ENCODE measurements at regions not wholly inside any gene's neighbourhood (a gene's known extent, or its start where the extent isn't known, plus 50 kb on each side); places are given as distances from the start of the nearest gene placed in this dataset.
"Not testable (repeated sequence)": the region's sequence is repeated elsewhere in the genome, so short reads cannot be mapped to it uniquely, and the experiment has no call there.

DNA sequence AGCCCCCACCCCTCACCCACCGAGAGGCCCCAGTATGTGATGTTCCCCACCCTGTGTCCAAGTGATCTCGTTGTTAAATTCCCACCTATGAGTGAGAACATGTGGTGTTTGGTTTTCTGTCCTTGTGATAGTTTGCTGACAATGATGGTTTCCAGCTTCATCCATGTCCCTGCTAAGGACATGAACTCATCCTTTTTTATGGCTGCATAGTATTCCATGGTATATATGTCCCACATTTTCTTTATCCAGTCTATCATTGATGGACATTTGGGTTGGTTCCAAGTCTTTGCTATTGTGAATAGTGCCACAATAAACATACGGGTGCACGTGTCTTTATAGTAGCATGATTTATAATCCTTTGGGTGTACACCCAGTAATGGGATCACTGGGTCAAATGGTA is 79.2 kb downstream of the PXDC1 start:
- DNase-seq (ENCODE audit: low spot score), result not testable (repeated sequence)

DNA sequence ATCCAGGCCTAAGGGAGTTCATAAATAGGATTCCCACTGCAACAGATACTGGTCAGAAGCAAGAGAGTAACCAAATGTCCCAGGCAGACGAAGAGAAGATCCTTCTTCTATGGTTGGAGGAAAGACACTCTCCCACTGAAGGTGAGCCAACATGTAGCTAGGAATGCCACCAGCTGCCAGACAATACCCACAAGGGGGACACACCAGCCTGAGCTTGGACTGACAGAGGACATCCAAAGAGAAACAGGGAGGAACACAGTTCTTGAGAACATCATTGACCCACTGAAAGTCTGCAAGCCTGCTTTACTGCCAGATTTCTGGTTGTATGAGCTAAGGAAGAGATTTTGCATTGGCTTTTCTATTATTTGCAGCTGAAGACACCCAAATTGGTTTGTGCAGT is 80.1 kb downstream of the PXDC1 start:
- no peak for DNase-seq (ENCODE audit: low spot score)

DNA sequence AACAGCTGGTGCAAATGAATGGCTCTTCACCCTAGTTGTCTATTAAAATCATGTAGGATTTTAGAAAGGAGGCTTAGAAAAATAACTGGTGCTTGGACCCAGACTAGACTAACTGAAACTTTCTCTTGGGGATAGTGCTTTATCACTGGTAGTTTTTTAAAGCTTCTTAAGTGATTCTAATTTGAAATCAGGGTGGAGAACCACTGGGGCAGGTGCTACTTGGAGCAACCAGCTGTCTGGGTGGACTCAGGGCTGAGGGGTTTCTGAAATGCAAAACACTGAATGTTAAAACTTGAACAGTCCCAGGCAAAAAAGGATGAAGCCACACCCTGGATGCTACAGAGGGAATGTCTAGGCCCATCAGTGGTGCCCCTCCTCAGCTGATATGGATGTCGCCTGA is 81.2 kb downstream of the PXDC1 start:
- DNase-seq (ENCODE audit: low spot score), result no peak

DNA sequence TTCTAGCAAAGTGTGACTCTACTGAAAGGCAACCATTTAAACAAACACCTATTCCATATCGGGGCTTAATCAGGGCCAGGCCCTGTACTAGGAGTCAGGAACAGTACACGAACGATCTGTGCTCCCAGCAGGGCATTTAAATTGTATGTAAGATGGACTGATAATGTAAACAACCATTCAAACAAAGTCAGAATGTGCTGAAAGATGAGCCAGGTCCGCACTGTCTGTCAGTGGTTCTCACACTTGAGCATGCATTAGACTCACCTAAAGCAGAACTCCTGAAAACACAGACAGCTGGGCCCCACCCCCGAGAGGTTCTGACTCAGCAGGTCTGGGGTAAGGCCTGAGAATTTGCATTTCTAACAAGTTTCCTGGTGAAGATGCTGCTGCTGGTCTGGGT is 81.6 kb downstream of the PXDC1 start:
- no peak for DNase-seq (ENCODE audit: low spot score)

DNA sequence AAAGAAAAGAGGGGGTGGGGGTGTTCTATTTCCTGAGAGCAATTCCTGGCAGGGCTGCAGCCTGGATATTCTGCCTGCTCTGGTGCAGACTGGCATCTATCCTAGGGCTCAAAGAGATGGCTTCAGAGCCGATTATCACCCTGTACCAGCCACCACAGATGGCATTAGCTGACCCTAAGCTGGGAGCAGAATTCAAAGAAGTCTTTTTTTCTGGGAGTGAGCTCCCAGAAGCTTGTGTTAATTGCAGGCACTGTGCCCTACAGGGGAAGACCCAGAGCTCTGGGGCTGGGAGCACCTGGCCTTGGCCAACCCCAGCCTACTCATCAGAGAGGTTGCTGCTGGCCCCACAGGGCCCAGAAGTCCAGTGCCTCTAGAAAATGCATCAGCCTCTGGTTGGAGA is 85.9 kb downstream of the PXDC1 start:
- no peak for DNase-seq (ENCODE audit: low spot score)

DNA sequence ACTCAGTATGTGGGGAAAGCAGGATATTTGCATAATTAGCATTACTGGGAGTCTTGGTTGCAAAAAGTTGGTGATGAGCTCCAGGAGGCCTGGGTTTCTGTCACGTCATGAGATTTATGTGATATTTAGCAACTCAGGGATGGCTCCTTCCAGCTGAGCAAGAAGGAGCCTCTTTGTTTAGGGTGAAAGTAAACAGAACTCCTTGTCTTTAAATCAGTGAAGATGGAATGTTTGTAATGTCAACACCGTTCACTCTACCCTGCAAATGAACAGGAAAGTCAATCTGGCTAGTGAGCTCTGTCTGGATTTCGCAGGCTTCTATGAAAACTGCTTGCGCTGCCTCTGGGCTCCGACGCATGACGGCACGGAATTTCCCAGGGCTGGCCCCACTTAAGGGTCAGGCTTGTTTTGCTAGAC is 86.9 kb downstream of the PXDC1 start:
- no peak for DNase-seq (ENCODE audit: low spot score)

DNA sequence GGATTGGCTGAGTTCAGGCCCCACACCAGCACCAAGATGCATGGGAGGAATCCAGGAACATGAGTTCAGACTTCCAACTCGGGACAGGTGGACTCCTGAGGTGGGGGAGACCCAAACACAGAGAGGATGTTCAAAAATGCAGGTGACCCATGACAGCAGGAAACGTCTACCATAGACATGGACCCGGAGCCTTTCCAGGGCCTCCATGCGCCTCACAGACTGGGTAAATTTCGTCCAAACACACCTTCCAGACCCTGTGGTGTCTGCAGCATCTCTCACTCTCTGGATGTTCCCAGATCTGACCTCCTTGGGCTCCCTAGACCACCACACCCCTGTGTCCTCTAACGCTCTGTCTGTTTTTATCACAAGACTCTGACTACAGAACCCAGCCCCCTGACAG is 87.7 kb downstream of the PXDC1 start:
- no peak for DNase-seq (ENCODE audit: low spot score)

DNA sequence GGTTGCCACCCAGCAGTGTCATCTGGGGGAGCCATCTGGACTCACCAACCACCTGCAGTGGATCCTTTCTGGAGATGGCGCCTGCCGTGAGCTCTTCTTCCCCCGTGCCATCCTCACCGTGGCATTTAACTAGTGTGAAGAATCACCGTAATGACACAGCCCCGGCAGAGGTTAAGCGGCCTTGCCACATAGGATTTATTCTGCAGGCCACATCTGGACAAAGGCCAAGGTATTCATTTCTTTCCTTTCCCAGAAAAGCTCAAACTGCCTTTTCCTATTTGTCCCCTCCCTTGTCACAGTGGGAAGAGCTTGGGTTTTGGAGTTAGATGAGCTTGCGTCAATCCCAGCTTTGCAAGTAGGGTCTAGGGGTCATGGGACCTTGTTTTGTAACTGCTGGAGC is 88.4 kb downstream of the PXDC1 start:
- DNase-seq (ENCODE audit: low spot score), result no peak

DNA sequence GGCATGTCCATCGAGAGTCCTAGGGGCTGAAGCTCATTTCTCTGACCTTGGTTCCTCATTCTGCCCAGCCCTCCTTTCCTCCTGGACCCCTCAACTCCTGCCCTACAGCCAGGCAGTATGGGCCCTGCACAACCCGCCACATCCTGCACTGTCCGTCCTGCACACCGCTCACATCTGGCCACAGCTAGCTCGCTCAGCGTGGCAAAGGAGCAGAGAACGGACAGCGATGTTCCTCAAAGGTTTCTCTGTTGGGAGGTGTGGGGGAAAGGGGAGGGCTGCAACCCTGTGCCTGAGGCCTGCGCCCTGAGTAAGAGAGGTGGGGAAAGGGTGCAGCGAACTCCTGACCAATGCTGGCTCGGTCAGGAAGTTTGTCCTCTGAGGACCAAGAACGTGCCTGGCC is 90.1 kb downstream of the PXDC1 start:
- no peak for DNase-seq (ENCODE audit: low spot score)

DNA sequence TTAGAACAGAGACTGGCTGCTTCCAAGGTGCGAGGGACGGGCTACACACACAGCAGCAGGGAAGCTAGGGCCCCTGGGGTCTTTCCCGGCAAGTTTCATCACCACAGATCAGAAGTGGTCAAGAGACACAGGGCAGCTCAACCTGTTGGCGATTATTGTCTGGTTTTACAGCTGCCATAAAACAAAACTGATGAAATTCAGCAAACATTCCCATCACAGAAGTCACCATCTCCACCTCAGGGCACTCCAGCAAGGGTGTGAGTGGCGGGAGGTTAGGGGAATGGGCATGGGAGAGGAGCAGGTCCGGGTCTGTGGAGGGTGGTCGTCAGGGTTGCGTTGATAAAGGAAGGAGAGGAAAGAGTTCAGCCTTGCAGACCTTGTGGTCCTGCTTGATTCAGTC is 91.0 kb downstream of the PXDC1 start:
- DNase-seq (ENCODE audit: low spot score), result no peak

DNA sequence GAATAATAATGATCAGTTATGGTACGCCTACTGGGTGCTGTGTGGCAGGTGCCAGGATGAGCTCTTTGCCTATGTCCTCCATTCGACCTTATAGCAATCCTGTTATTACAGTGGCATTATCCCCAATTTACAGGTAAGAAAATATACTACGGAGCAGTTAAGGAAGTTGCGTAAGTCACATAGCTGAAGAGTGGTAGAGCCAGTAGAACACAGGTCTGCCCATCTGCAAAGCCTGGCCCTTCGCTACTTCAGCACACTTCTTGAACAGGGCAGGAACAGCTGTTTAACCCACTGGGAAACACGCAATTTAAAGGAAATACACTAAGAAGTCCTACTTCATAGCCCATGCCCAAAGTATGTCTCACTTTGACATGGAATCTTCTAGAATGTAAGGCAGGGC is 91.8 kb downstream of the PXDC1 start:
- no peak for DNase-seq (ENCODE audit: low spot score)

DNA sequence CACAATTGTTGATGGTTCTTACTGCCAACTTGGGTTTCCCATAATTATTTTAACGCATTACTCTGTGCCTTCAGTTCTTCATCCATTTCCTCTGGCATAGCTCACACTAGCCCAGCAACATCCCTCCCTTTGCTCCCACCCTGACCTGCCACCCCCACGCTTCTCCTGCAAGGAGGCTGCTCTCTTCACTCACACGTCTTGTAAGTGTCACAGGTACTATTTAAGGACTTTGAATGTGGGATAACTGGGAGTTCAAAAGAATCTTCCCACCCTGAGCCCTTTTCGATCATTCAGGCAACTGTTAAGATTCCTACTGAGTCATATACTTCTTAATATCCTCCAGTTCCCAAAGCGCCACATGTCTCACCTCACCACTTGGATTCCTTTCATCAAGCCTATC is 95.4 kb downstream of the PXDC1 start:
- no peak for DNase-seq (ENCODE audit: low spot score)

DNA sequence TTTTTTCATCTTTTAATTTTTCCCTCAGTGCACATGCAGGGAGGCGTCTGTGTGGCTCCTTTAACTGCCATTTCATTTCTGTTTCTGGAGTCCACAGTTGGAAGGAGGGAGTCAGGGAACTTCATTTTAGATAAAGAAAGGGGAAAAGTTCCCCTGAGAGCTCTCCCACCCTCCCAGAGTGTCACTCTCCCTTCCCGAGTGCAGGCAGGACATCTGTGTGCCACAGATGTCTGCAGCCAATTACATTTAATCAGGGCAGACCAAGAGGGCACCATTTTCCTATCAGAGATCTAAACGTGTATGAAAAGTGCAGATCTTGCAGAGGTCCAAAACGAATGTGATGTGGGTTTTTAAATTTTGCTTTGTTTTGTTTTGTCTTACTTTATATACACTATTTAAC is 96.6 kb downstream of the PXDC1 start:
- no peak for DNase-seq (ENCODE audit: low spot score)

DNA sequence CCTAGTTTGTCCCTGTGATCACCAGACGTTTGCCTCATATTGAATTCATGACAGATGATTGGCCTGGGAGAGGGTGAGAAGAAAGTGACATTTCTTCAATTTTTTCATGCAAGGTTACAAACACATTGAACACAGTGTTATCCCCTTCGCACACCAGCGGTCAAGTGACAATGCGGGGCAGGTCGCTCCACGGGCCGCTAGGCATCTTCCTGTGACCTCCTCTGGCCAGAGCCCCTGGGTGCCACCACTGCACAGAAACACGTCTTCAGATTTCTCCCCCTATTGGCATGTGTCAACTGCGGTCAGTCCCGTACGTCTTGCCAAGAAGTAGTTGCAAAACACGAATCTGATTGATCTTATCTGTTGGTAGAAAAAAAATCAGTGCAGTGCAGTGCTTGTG is 97.1 kb downstream of the PXDC1 start:
- no peak for DNase-seq (ENCODE audit: low spot score)

DNA sequence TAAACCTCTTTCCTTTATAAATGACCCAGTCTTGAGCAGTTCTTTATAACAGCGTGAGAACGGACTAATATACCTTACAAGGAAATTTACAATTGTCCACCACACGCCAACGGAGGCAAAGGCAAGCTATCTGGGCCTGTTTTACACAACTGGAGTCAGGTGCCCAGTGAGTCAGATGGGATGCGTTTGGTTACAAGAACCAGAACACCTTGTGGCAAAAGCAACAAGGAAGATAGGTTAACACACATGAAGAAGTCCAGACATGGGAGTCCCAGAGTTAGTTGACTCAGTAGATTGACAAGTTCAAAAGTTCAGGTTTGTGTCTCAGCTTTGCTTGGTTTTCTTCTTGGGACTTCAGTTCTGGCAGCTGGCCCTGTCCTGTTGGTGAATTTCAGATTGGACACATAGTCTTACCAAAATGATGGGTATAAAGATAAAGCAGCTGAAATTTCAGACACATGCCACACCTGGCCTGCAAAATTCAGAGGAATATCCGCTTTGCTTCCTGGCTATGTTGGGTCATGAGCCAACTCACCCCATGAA is 97.9 kb downstream of the PXDC1 start:
- DNase-seq (ENCODE audit: low spot score), result no peak

DNA sequence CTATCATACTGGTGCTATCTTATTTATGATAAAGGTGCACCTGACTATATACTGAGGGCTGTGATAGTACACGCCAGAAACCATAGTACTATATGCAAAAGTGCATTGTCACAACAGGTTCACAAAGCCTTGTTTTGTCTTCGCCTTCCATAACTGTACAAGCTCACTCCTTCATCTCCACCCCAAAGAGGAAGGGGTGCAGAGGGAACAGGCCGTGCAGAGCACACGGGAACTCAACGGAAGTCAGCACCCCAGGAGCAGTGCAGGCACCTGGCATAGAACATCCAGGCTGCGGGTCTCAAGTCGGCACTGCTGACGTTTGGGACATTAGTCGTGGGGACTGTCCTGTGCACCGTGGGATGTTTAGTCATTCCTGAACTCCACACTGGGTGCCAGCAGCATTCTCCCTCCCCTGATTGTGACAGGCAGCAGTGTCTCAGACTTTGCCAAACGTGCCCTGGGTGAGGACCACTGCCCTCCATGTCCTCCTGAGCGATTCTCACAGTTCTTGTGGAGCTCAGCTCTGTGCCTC is 99.7 kb downstream of the PXDC1 start:
- no peak for DNase-seq (ENCODE audit: low spot score)

DNA sequence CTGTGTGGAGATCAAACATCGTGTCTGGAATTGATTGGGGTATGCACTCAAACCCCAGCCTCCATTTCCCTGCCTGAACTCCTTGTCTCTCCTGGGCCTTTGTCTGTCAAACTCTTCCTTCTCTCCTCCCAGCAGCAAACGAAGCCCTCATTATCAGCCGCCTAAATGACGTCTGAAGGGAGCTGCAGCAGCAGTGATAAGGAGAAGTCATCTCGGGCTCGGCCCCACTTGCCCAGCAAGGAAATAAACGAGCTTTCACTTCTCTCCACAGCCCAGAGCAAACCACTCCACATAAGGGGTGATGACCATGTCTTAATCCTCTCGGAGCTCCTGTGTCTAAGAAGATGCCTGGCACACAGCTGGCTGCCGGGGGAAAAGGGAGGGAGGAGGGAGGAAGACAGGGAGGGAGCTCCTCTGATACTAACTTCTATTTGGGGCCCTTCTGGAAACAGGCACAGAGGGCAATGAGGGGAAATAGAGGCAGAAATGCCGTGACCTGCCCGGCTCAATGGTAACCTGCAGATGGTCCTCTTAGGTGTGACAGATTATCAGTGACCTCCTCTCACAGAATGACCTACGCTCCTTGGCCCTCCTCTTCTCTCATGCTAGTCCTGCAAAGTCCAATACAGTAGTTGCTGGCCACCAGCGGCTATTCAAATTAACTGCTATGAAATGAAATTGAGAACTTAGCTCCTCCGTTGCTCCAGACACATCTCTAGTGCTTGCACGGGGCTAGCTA is 100.4 kb downstream of the PXDC1 start:
- no peak for DNase-seq (ENCODE audit: low spot score)

DNA sequence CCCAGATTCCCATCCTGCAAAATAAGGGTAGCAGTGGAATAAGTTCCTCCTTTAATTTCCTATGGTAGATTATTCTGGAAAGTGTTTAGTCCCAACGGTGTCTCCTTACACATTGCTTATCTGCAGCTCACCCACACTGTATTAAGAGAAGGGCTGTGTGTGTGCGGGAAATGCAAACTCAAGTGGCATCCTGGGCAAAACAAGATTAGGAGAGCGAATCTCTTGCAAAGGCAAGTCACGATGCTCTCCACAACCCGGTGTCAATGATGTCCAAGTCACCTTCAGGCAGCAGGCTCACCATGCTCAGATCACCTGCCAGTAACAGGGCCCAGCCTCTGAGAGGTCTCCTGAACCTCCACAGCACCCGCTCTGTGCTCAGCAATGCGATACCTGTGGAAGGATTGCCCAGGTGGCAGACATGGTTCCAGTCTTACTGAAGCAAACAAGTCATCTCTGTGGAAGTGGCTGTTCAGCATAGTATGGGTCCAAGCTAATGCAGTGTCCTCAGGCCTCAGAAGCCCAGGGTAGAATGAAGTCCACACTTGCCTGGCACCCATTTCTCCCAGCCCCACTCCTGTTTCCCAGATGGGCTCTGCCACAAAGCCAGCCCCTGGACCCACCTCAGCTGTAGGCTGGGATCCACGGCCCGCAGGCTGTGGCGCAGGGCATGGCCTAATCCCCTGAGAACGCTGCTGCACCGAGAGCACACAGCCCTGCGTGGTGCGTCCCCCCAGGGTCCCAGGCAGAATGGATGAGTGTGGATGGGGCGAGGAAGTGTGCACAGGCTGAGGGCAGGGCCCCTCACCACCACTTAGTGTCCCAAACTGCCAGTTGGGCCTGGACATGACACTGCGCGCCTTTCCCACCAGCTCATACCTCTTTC is 101.2 kb downstream of the PXDC1 start:
- no peak for DNase-seq (ENCODE audit: low spot score)

DNA sequence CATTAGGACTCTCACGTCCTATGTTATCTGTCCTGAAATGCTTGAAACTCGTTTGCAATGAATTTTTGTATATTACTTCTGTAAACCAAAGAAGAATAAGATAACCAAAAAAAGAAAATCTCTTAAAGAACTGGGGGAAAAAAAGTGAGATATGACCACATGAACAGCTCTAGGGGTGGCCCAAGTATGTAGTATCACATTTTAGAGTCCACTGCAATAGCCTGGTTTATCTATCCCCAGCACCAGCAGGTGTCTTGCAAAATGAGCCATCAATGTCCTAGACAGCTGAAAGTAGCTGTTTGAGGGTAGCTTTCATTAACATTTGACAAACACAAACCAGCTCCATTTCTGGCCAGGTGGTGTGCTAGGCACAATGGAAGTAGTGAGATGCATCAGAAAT is 102.8 kb downstream of the PXDC1 start:
- no peak for DNase-seq (ENCODE audit: low spot score)

DNA sequence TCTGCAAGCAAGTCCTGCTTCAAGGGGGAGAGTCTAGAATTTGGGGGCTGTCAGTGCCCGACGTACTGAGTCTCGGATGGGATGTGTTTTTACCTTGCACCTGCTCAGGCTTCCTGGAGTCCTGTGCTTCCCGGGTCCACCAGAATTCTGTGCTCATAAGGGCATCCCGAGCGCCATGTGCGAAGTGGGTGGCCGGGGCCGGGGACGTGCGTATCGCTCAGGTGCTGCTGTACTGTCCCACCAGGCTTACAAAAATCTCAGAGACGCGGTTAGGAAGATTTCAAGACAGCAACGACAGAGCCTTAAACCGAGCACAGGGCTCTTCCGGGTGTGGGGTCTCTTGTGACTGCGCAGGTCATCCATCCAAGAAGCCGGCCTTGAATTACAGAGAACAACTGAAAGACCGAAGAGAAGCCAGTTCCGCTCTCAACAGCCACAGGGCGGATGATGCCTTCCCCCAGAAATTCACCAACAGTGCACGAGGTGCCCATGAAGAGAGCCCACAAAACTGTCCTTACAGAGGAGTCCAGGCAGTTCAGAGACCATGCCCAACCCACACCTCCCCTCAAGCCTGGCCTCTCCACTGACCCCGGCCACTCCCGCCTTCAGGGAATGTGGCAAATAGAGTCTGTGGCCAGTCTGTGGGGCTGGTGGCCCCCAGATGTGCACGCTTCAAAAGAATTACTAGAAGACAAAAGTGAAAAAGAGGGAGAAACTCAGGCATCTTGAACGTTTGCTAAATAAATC is 104.7 kb downstream of the PXDC1 start:
- DNase-seq (ENCODE audit: low spot score), result no peak

DNA sequence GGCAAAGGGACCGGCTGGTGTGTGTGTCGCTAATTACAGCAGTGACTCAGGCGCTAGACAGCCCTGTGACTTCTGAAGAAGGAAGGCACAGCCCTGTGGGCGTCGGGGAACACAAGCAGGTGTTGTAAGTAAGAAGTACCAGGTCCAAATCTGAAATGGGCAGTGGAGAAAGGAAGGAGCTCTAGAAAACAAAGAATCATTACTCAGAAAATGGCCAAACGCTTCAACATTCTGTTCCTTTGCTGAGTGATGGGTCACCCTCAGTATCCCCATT is 106.8 kb downstream of the PXDC1 start:
- no peak for DNase-seq (ENCODE audit: low spot score)

DNA sequence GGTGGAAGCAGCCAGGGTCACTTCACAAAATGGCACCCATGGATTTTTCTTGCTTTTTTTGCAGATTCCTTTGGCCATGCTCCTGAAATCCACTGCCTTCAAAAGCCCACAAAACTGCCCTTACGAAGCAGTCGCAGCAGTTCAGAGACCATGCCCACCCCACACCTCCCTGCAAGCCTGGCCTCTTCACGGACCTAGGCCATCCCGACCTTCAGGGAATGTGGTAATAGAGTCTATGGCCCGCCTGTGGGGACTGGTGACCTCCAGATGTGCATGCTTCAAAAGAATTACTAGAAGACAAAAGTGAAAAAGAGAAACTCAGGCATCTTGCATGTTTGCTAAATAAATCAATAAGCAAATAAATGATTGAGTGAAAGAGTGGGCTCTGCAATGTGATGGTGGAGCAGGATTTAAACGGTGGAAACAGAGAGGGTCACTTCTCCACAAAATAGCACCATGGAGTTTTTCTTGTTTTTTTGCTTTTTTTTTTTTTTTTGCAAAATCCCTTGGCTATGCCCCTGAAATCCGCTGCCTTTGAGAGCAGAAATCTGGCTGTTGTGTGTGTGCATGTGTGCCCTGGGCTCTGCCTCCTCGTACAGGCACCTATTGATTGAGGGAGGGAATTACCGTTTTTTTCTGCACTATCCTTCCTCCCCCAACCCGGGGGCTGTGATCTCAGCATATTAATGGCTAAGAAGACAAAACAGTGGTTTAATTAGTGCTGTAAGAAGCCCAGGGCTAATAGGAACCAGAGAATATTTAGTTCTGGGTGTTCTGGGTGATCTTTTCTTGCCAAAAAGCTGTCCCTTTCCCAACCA is 107.4 kb downstream of the PXDC1 start:
- DNase-seq (ENCODE audit: low spot score), result no peak

All from ecto neural progenitor cell (in vitro differentiated cells).